ENCODE measurements at regions not wholly inside any gene's neighbourhood (a gene's known extent, or its start where the extent isn't known, plus 50 kb on each side); places are given as distances from the start of the nearest gene placed in this dataset.

DNA sequence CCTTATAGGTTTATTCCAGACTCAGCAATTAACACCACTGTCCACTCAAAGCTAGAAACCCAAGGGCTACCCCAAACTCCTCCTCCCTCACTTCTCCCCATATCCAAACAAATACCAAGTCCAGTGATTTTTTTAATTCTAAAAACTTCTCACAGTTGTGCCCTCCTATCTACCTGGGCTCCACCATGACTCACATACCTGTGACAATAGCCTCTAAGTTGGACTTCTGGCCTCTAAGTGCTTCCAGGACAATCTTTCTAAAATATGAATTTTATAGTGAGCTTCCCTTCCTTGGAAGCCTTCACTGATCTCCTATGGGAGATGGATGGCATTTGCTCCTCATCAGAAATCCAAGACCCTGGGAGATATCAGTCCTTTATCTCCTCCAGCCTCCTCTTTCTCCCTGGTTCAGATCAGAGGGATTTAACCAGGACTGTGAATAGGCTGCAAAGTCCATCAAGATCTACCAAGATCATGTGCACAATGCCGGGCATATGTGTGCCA, 219.3 kb downstream of the TOMM20 start:
- POLR2A ChIA-PET: interaction anchor here (0.5 to 1.6 kb wide), 3 partner anchors 17 to 70 kb away, joined by 3 to 5 read pairs (median 3); no protein-coding TSS in a partner anchor
- no peak for DNase-seq (ENCODE audit: low spot score)
- Histone ChIP-seq H3K36me3 (ENCODE audit: insufficient read depth, low read length) (no peaks in the 10 kb centered on the region), H3K9me2 (ENCODE audit: insufficient read depth, low read length) (no peaks in the 10 kb centered on the region), H4K20me1 (ENCODE audit: insufficient read depth, low read length) (no peaks in the 10 kb centered on the region), H3K27ac (ENCODE audit: low read depth, low read length, poor library complexity, severe bottlenecking) (no peak overlapping the region), H3K4me3 (ENCODE audit: low read depth, low read length, poor library complexity, severe bottlenecking) (no peak overlapping the region), H3K4me1 (ENCODE audit: insufficient read depth, low read length, poor library complexity, severe bottlenecking) (no peaks in the 10 kb centered on the region), H2AFZ (ENCODE audit: low read length) (no peak overlapping the region), H3K79me2 (ENCODE audit: insufficient read depth, low read depth, low read length) (no peaks in the 10 kb centered on the region), H3K4me2 (ENCODE audit: low read length) (no peak overlapping the region), H3K9me3 (ENCODE audit: low read length) (no peaks in the 10 kb centered on the region)
- intact Hi-C loops (cut with micrococcal nuclease; ENCODE audit: unreplicated experiment): no loop called here
- TF ChIP-seq, protein P1, sequence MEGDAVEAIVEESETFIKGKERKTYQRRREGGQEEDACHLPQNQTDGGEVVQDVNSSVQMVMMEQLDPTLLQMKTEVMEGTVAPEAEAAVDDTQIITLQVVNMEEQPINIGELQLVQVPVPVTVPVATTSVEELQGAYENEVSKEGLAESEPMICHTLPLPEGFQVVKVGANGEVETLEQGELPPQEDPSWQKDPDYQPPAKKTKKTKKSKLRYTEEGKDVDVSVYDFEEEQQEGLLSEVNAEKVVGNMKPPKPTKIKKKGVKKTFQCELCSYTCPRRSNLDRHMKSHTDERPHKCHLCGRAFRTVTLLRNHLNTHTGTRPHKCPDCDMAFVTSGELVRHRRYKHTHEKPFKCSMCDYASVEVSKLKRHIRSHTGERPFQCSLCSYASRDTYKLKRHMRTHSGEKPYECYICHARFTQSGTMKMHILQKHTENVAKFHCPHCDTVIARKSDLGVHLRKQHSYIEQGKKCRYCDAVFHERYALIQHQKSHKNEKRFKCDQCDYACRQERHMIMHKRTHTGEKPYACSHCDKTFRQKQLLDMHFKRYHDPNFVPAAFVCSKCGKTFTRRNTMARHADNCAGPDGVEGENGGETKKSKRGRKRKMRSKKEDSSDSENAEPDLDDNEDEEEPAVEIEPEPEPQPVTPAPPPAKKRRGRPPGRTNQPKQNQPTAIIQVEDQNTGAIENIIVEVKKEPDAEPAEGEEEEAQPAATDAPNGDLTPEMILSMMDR (conservative IDR thresholded peaks at IDR 0.05; ENCODE audit: low read length): no peak
- no peak for TF ChIP-seq EZH2phosphoT487 (IDR thresholded peaks at IDR 0.05; ENCODE audit: borderline replicate concordance, low read depth, low read length)
- CTCF ChIA-PET (ENCODE audit: unreplicated experiment): no interaction called here
- BruUV-seq (replicated peaks): no TSS peak

DNA sequence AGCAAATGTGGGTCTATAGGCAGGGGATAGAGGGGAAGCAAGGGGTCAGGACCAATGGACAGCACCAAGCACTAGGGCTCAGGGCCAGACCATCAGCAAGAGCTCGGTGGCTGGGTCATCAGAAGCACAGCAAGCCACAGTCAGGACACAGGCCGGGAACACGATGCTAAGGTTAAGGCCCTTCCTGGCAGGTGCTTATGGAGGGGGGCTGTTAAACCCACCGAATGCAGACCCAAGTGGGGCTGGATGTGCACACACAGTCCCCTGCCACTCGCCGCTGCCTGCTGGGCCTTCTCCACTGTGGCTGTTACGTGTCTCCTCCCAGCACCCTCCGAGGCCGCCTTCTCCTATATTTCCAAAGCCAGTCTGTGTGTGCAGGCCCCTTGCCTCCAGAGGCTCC, 220.1 kb downstream of the TOMM20 start:
- intact Hi-C loops (cut with micrococcal nuclease; ENCODE audit: unreplicated experiment): no loop called here
- Histone ChIP-seq H3K9me2 (ENCODE audit: insufficient read depth, low read length) (no peaks in the 10 kb centered on the region), H3K9me3 (ENCODE audit: low read length) (no peaks in the 10 kb centered on the region), H4K20me1 (ENCODE audit: insufficient read depth, low read length) (no peaks in the 10 kb centered on the region), H2AFZ (ENCODE audit: low read length) (no peak overlapping the region), H3K27ac (ENCODE audit: low read depth, low read length, poor library complexity, severe bottlenecking) (no peak overlapping the region), H3K4me1 (ENCODE audit: insufficient read depth, low read length, poor library complexity, severe bottlenecking) (no peaks in the 10 kb centered on the region), H3K4me3 (ENCODE audit: low read depth, low read length, poor library complexity, severe bottlenecking) (no peak overlapping the region), H3K79me2 (ENCODE audit: insufficient read depth, low read depth, low read length) (no peaks in the 10 kb centered on the region), H3K4me2 (ENCODE audit: low read length) (no peak overlapping the region), H3K36me3 (ENCODE audit: insufficient read depth, low read length) (no peaks in the 10 kb centered on the region)
- POLR2A ChIA-PET: no interaction called here
- BruUV-seq (replicated peaks): no TSS peak
- CTCF ChIA-PET (ENCODE audit: unreplicated experiment): no interaction called here
- TF ChIP-seq, protein P1 (conservative IDR thresholded peaks at IDR 0.05; ENCODE audit: low read length): no peak
- no peak for TF ChIP-seq EZH2phosphoT487 (IDR thresholded peaks at IDR 0.05; ENCODE audit: borderline replicate concordance, low read depth, low read length)
- no peak for DNase-seq (ENCODE audit: low spot score)

DNA sequence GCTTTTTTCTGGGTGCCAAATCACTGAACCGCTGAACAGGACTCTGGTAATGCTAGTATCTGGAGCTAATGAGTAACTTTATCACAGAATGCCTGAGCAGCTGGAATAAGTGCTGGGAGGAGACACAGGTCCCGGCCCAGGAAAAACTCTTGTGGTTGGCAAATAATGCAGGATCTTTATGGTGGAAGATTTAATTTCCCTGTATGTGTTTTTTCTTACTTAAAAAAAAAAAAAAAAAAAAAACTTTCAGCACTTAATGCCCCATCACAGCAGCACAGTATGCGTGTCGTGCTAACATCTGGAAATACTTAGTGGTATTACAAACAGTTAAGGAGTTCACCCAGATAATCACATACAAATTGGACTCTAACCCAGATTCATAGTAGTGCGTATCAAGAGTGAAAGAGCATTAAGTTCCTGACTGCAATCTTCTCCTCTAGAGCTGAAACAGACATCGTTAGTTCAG, 220.7 kb downstream of the TOMM20 start:
- BruUV-seq (replicated peaks): no TSS peak

More for the DNA sequence above, 220.7 kb downstream of the TOMM20 start:
- H4K20me1 ChIP-seq (ENCODE audit: insufficient read depth, low read length): no peaks in the 10 kb centered on the region
- H2AFZ ChIP-seq (ENCODE audit: low read length): no peak overlapping the region
- DNase-seq (ENCODE audit: low spot score): no peak
- intact Hi-C loops (cut with micrococcal nuclease; ENCODE audit: unreplicated experiment): no loop called here
- no peak overlapping the region for H3K4me3 ChIP-seq (ENCODE audit: low read depth, low read length, poor library complexity, severe bottlenecking)
- CTCF ChIA-PET (ENCODE audit: unreplicated experiment): interaction anchor here (0.8 kb wide), 1 partner anchor 32 kb away, joined by 4 read pairs; no protein-coding TSS in a partner anchor
- no peaks in the 10 kb centered on the region for H3K9me2 ChIP-seq (ENCODE audit: insufficient read depth, low read length)
- no peaks in the 10 kb centered on the region for H3K79me2 ChIP-seq (ENCODE audit: insufficient read depth, low read depth, low read length)
- H3K27ac ChIP-seq (ENCODE audit: low read depth, low read length, poor library complexity, severe bottlenecking): no peak overlapping the region
- no peaks in the 10 kb centered on the region for H3K36me3 ChIP-seq (ENCODE audit: insufficient read depth, low read length)
- no peaks in the 10 kb centered on the region for H3K4me1 ChIP-seq (ENCODE audit: insufficient read depth, low read length, poor library complexity, severe bottlenecking)
- no peaks in the 10 kb centered on the region for H3K9me3 ChIP-seq (ENCODE audit: low read length)
- POLR2A ChIA-PET: interaction anchor here (0.7 to 1.3 kb wide), 4 partner anchors 8 to 111 kb away, joined by 3 to 4 read pairs (median 4); no protein-coding TSS in a partner anchor
- H3K4me2 ChIP-seq (ENCODE audit: low read length): no peak overlapping the region
- TF ChIP-seq, protein P1 (conservative IDR thresholded peaks at IDR 0.05; ENCODE audit: low read length): no peak
- no peak for TF ChIP-seq EZH2phosphoT487 (IDR thresholded peaks at IDR 0.05; ENCODE audit: borderline replicate concordance, low read depth, low read length)

Measured in OCI-LY7 (cell line).